ENCODE measurements at regions not wholly inside any gene's neighbourhood (a gene's known extent, or its start where the extent isn't known, plus 50 kb on each side); places are given as distances from the start of the nearest gene placed in this dataset.
"Not testable (repeated sequence)": the region's sequence is repeated elsewhere in the genome, so short reads cannot be mapped to it uniquely, and the experiment has no call there.

GRCh38 chr22:25456300-25457043, 108.0 kb upstream of the GRK3 start:
- not testable (repeated sequence) for TF ChIP-seq RAD21 (IDR thresholded peaks at IDR 0.05; ENCODE audit: low read depth); REST (IDR thresholded peaks at IDR 0.05; ENCODE audit: low read depth); ZNF274 (IDR thresholded peaks at IDR 0.05; ENCODE audit: low read depth, low read length); POLR2A (IDR thresholded peaks at IDR 0.05; ENCODE audit: borderline replicate concordance, extremely low read depth, insufficient read depth, insufficient read length); CTCF (IDR thresholded peaks at IDR 0.05 in 2 of 3, conservative IDR thresholded peaks at IDR 0.05 in 1 of 3; ENCODE audit: borderline replicate concordance in 1 of 3, insufficient read depth in 1 of 3, low read depth in 2 of 3, low read length in 2 of 3); POLR2AphosphoS5 (IDR thresholded peaks at IDR 0.05; ENCODE audit: low read depth, low read length); ATF3 (IDR thresholded peaks at IDR 0.05); CBX3 (IDR thresholded peaks at IDR 0.05; ENCODE audit: low read depth); JUND (IDR thresholded peaks at IDR 0.05); YY1 (IDR thresholded peaks at IDR 0.05; ENCODE audit: extremely low read depth, insufficient replicate concordance, low read depth, low read length); EZH2 (IDR thresholded peaks at IDR 0.05)
